K562 (cell line): ENCODE measurements at regions not wholly inside any gene's neighbourhood (a gene's known extent, or its start where the extent isn't known, plus 50 kb on each side); places are given as distances from the start of the nearest gene placed in this dataset.

Experiments used
- ATAC-seq: fragments of 200-7000 bp; cut with Tn5 transposase; 3 replicates; pipeline ENCODE4 v1.9.1; 2020; ENCODE audit warnings: moderate library complexity
- BruUV-seq: library from RNA; stranded (reverse); fragments of 400-500 nt; replicated peaks from 2 replicates; lab custom pipeline; 2021; lab: Mats Ljungman, UMichigan
- CTCF ChIA-PET: fragments of 300-600 bp; formaldehyde crosslinking; extraction: SDS; loops from one replicate; lab custom pipeline; 2021; ENCODE audit warnings: low intra/inter-chr PET ratio; lab: Yijun Ruan, JAX
- POLR2A ChIA-PET: fragments of 300-600, 350-650 bp; sonication (Branson Sonifier 250); formaldehyde crosslinking; extraction: SDS; loops from one replicate; lab custom pipeline; 2021; ENCODE audit warnings: antibody characterized with exemption, inconsistent platforms; lab: Yijun Ruan, JAX
- DNase-seq, 4 experiments: peaks; one replicate each; pipeline versions ENCODE4 v3.0.0 to v3.0.0-alpha.2; 2011 to 2018; ENCODE audit warnings: low spot score in 3 of 4, mixed read lengths in 3 of 4; ENCODE audit errors: extremely low read depth in 1 of 4
- FAIRE-seq: peaks from 2 replicates; lab custom pipeline; 2011; peaks lifted over from hg19 to GRCh38; lab: Jason Lieb, UNC
- H2AFZ ChIP-seq: 2 replicates; pipeline ENCODE4 v1.6.0; 2011; ENCODE audit warnings: low read depth, low read length, control low read depth, inconsistent platforms
- H3K27ac ChIP-seq: fragments of 200-600 bp; 3 replicates; pipeline ENCODE4 v1.8.0; 2011; ENCODE audit warnings: low read depth, mild to moderate bottlenecking, control low read depth, inconsistent platforms, low read length, moderate library complexity, mixed read lengths; ENCODE audit errors: extremely low read depth
- H3K27me3 ChIP-seq, 2 experiments: fragments of 300-600 bp in 1 of 2; 2 replicates in 1 of 2; 3 replicates in 1 of 2; pipeline versions ENCODE4 v1.6.0 to v1.8.0; 2011; ENCODE audit warnings: inconsistent platforms in 2 of 2, low read length in 2 of 2, mild to moderate bottlenecking in 1 of 2, mixed read lengths in 1 of 2, moderate library complexity in 1 of 2; ENCODE audit not compliant: control insufficient read depth in 2 of 2, insufficient read depth in 2 of 2
- H3K36me3 ChIP-seq: fragments of 300-600 bp; 3 replicates; pipeline ENCODE4 v1.8.0; 2011; ENCODE audit warnings: mild to moderate bottlenecking, low read length, inconsistent platforms; ENCODE audit not compliant: control insufficient read depth, insufficient read depth
- H3K4me1 ChIP-seq, 2 experiments: fragments of 200-600 bp in 1 of 2; replicated peaks in 1 of 2; 2 replicates in 1 of 2; 3 replicates in 1 of 2; pipeline versions ENCODE4 v1.5.1 to v1.8.0; 2011; ENCODE audit warnings: inconsistent platforms in 2 of 2, low read length in 2 of 2, mild to moderate bottlenecking in 1 of 2, mixed read lengths in 1 of 2, moderate library complexity in 1 of 2; ENCODE audit not compliant: control insufficient read depth in 2 of 2, insufficient read depth in 2 of 2
- H3K4me2 ChIP-seq: 2 replicates; pipeline ENCODE4 v1.6.1; 2011; ENCODE audit warnings: low read length, control low read depth, inconsistent platforms, mixed read lengths; ENCODE audit not compliant: insufficient read depth
- H3K4me3 ChIP-seq: fragments of 200-600 bp; sonication (generic), shearing (Covaris generic); 2 replicates; pipeline ENCODE4 v1.5.1; 2016; ENCODE audit warnings: control low read depth, inconsistent platforms
- H3K79me2 ChIP-seq: fragments of 200-600 bp; 3 replicates; pipeline ENCODE4 v1.8.0; 2011; ENCODE audit warnings: low read length, inconsistent platforms; ENCODE audit not compliant: control insufficient read depth, insufficient read depth
- H3K9ac ChIP-seq, 2 experiments: 2 replicates each; pipeline versions ENCODE4 v1.6.0 to v1.6.1; 2011; ENCODE audit warnings: low read depth in 2 of 2, low read length in 2 of 2, control low read depth in 1 of 2, inconsistent platforms in 1 of 2, mild to moderate bottlenecking in 1 of 2, mixed read lengths in 1 of 2; ENCODE audit not compliant: insufficient read depth in 1 of 2
- H3K9me1 ChIP-seq: one replicate; pipeline ENCODE4 v1.6.0; 2011; ENCODE audit warnings: inconsistent platforms, mild to moderate bottlenecking, low read length, moderate library complexity; ENCODE audit not compliant: control insufficient read depth, insufficient read depth
- H3K9me3 ChIP-seq: replicated peaks from 2 replicates; pipeline ENCODE4 v1.5.1; 2011; ENCODE audit warnings: low read depth, low read length, inconsistent platforms; ENCODE audit not compliant: control insufficient read depth, insufficient read depth
- H4K20me1 ChIP-seq: replicated peaks from 2 replicates; pipeline ENCODE4 v1.6.1; 2011; ENCODE audit warnings: low read length, inconsistent platforms, mixed read lengths; ENCODE audit not compliant: control insufficient read depth, insufficient read depth
- CBX2 ChIP-seq: fragments of 200-600 bp; sonication (generic); IDR thresholded peaks from one replicate; pipeline ENCODE4 v1.6.1; 2012; ENCODE audit warnings: mild to moderate bottlenecking, low read length, inconsistent platforms; ENCODE audit not compliant: insufficient read depth, poor library complexity, severe bottlenecking
- CHD4 ChIP-seq: fragments of 200-600 bp; sonication (generic); IDR thresholded peaks from 3 replicates; pipeline ENCODE4 v1.6.1; 2012; ENCODE audit warnings: low read depth, mild to moderate bottlenecking, mixed read lengths, low read length, inconsistent platforms; ENCODE audit not compliant: insufficient read depth, insufficient replicate concordance, poor library complexity, severe bottlenecking
- CTCFL ChIP-seq: IDR thresholded peaks from 2 replicates; pipeline ENCODE4 v1.6.1; 2011; ENCODE audit warnings: borderline replicate concordance, low read depth, mild to moderate bottlenecking, moderate library complexity, low read length; ENCODE audit not compliant: insufficient read depth, poor library complexity, severe bottlenecking
- ELK3 ChIP-seq: fragments of 450-650 bp; formaldehyde crosslinking; IDR thresholded peaks from 2 replicates; pipeline ENCODE4 v1.4.0; 2020; ENCODE audit warnings: mild to moderate bottlenecking
- ETV1 ChIP-seq: fragments of 450-650 bp; conservative IDR thresholded peaks from 2 replicates; pipeline ENCODE4 v1.6.1; 2016; ENCODE audit warnings: missing genetic modification characterization, control low read depth, low read depth, missing compliant biosample characterization
- FOXM1 ChIP-seq, 2 experiments: fragments of 450-650 bp in 1 of 2; sonication (generic) in 1 of 2; formaldehyde crosslinking in 1 of 2; IDR thresholded peaks; 2 replicates each; pipeline versions ENCODE4 v1.6.1 to v1.9.0; 2017 to 2022; ENCODE audit warnings: low read depth in 2 of 2, mild to moderate bottlenecking in 2 of 2, missing genetic modification reagents in 1 of 2, moderate library complexity in 1 of 2
- HDAC1 ChIP-seq, 2 experiments: fragments of 450-650 bp; IDR thresholded peaks; 2 replicates each; pipeline ENCODE4 v1.6.1; 2016 to 2017; ENCODE audit warnings: inconsistent platforms in 1 of 2, mild to moderate bottlenecking in 1 of 2, moderate library complexity in 1 of 2
- HMGXB4 ChIP-seq: sonication (generic); formaldehyde crosslinking; IDR thresholded peaks from 2 replicates; pipeline ENCODE4 v1.8.1; 2023; ENCODE audit warnings: mild to moderate bottlenecking, missing genetic modification reagents
- MNT ChIP-seq, 2 experiments: fragments of 450-650 bp; conservative IDR thresholded peaks; 2 replicates each; pipeline ENCODE4 v1.6.1; 2017; ENCODE audit warnings: mild to moderate bottlenecking in 2 of 2, moderate library complexity in 2 of 2
- PPARD ChIP-seq: fragments of 250-450 bp; sonication (Bioruptor Pico); IDR thresholded peaks from 2 replicates; pipeline ENCODE4 v1.8.0; 2022; ENCODE audit warnings: inconsistent platforms, mild to moderate bottlenecking, moderate library complexity
- RBM39 ChIP-seq: fragments of 200-400 bp; formaldehyde crosslinking; optimal IDR thresholded peaks from 2 replicates; pipeline ENCODE3; 2018; ENCODE audit warnings: low read depth, low read length
- TAL1 ChIP-seq: fragments of 450-650 bp; IDR thresholded peaks from 2 replicates; pipeline ENCODE4 v1.6.1; 2016; ENCODE audit warnings: mild to moderate bottlenecking
- ZNF408 ChIP-seq: fragments of 250-450 bp; sonication (Bioruptor Pico); IDR thresholded peaks from 2 replicates; pipeline ENCODE4 v1.4.0; 2020; ENCODE audit warnings: low read depth, mild to moderate bottlenecking, moderate library complexity
- ZNF830 ChIP-seq: fragments of 250-450 bp; sonication (Bioruptor Pico); IDR thresholded peaks from 2 replicates; pipeline ENCODE4 v1.5.0; 2021; ENCODE audit warnings: mild to moderate bottlenecking
- WGBS: fragments of 100-300 bp; shearing (Covaris generic); methylation state at CpG from one replicate; pipeline ENCODE4 v1.1.6; 2016; ENCODE audit warnings: low coverage, mixed read lengths; ENCODE audit not compliant: insufficient coverage; ENCODE audit errors: missing lambda C conversion rate; 5-methylcytosine and 5-hydroxymethylcytosine counted together
- in situ Hi-C: fragments of 300-500 bp; cut with MboI; formaldehyde crosslinking; loops from 4 replicates; pipeline ENCODE4 v1.15.0; 2018; ENCODE audit warnings: inconsistent platforms, mixed read lengths
- intact Hi-C: fragments of 100-400 bp; cut with micrococcal nuclease; formaldehyde crosslinking; loops from 2 replicates; pipeline ENCODE4 v1.14.2; 2022

GRCh38 chr5:133896873-133897272 is 71.6 kb downstream of the C5orf15 start:
- intact Hi-C loops = no loop called here
- Histone ChIP-seq H3K4me1 (peaks cover 9 to 16% of the 10 kb centered on the region in 2 experiments), H3K27ac (no peak overlapping the region), H3K36me3 (no peaks in the 10 kb centered on the region), H3K9me1 (no peaks in the 10 kb centered on the region), H3K9me3 (no peaks in the 10 kb centered on the region), H3K4me3 (no peak overlapping the region), H3K79me2 (no peaks in the 10 kb centered on the region), H4K20me1 (no peaks in the 10 kb centered on the region), H2AFZ (no peak overlapping the region), H3K27me3 (peaks cover 7 to 22% of the 10 kb centered on the region in 2 experiments; a peak in 3 of 5 replicates), H3K4me2 (no peak overlapping the region), H3K9ac (no peak overlapping the region)
- in situ Hi-C loops = no loop called here
- DNase-seq = no peak
- ChIA-PET POLR2A (interaction anchor here (3.3 kb wide), 1 partner anchor 11 kb away, joined by 15 read pairs; no protein-coding TSS in a partner anchor), CTCF (no interaction called here)
- no TSS peak for BruUV-seq
- FAIRE-seq = no peak
- 0% methylated on average over 2 of the region's 2 CpGs for WGBS
- ATAC-seq = no peak
- TF ChIP-seq TAL1 (no peak), CBX2 (no peak), HMGXB4 (CRISPR knock-in tag) (no peak), CHD4 (no peak), ETV1 (tag) (no peak), ZNF830 (no peak), PPARD (CRISPR knock-in tag) (no peak), FOXM1 (IDR thresholded peaks at IDR 0.05; ENCODE audit: low read depth) (no peak), FOXM1 (CRISPR knock-in tag; IDR thresholded peaks at IDR 0.05; ENCODE audit: low read depth) (no peak), MNT (conservative IDR thresholded peaks at IDR 0.05) (no peak), ZNF408 (no peak), RBM39 (no peak), HDAC1 (IDR thresholded peaks at IDR 0.05) (no peak), ELK3 (CRISPR knock-in tag) (no peak), CTCFL (no peak)
